GM12892 (cell line): ENCODE measurements at regions not wholly inside any gene's neighbourhood (a gene's known extent, or its start where the extent isn't known, plus 50 kb on each side); places are given as distances from the start of the nearest gene placed in this dataset.

ENCODE experiments used
- POLR2A ChIP-seq: IDR thresholded peaks from 2 replicates; pipeline ENCODE4 v1.6.1; 2011; ENCODE audit warnings: low read depth, low read length, control low read depth
- POLR2AphosphoS5 ChIP-seq: IDR thresholded peaks from 2 replicates; pipeline ENCODE4 v1.6.1; 2011; ENCODE audit warnings: low read depth, low read length, control low read depth
- TAF1 ChIP-seq: IDR thresholded peaks from 2 replicates; pipeline ENCODE4 v1.6.1; 2011; ENCODE audit warnings: low read depth, mild to moderate bottlenecking, control low read depth, low read length, borderline replicate concordance

DNA sequence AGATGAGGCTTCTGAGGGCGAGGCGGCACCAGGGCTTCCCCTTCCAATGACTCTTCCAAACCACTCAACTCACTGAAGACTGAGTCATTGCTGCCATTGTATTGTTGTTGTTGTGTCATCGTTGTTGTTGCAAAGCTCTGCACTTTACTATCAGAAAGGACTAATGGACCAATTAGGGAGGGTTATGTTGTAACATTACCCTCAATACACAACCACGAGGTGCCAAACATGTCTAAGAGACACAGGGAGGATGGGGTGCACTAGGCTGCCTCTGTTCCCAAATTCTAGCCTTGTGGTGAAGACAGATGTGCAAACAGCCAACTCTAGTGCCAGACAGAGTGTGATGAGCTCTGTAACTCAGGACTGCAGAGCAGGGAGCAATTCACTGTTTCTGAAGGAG, 1075.2 kb downstream of the UQCRFS1 start:
- TF ChIP-seq POLR2AphosphoS5, result no peak
- TF ChIP-seq POLR2A, result no peak
- TF ChIP-seq TAF1, result no peak
